ENCODE measurements at regions not wholly inside any gene's neighbourhood (a gene's known extent, or its start where the extent isn't known, plus 50 kb on each side); places are given as distances from the start of the nearest gene placed in this dataset.
"Not testable (repeated sequence)": the region's sequence is repeated elsewhere in the genome, so short reads cannot be mapped to it uniquely, and the experiment has no call there.

DNA sequence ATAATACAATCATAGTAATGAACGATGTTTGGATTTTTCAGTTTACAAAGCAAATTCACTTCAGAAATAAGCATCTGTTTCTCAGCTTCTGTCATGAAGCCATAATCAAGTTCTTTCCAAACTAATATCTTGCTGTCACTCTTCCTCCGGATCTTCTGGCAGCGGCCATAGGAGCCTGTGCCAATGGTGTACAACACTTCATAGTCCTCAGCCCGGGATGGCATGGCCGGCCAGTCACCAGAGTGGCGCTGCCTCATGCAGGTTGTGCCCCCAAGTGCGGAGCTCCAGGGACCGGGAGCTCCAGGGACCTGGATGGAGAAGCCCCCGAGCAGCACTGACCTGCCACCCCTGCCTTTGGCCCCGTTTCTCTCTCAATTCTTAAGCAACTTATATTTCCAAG lies 77.0 kb upstream of the POTEM start:
- TF ChIP-seq, protein P1, sequence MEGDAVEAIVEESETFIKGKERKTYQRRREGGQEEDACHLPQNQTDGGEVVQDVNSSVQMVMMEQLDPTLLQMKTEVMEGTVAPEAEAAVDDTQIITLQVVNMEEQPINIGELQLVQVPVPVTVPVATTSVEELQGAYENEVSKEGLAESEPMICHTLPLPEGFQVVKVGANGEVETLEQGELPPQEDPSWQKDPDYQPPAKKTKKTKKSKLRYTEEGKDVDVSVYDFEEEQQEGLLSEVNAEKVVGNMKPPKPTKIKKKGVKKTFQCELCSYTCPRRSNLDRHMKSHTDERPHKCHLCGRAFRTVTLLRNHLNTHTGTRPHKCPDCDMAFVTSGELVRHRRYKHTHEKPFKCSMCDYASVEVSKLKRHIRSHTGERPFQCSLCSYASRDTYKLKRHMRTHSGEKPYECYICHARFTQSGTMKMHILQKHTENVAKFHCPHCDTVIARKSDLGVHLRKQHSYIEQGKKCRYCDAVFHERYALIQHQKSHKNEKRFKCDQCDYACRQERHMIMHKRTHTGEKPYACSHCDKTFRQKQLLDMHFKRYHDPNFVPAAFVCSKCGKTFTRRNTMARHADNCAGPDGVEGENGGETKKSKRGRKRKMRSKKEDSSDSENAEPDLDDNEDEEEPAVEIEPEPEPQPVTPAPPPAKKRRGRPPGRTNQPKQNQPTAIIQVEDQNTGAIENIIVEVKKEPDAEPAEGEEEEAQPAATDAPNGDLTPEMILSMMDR (IDR thresholded peaks at IDR 0.05 in 2 of 3, conservative IDR thresholded peaks at IDR 0.05 in 1 of 3; ENCODE audit: insufficient read depth in 2 of 3, low read depth in 1 of 3, low read length in 3 of 3), result not testable (repeated sequence)
- not testable (repeated sequence) for TF ChIP-seq GTF2A2 (tag; IDR thresholded peaks at IDR 0.05)
- TF ChIP-seq, protein P2, sequence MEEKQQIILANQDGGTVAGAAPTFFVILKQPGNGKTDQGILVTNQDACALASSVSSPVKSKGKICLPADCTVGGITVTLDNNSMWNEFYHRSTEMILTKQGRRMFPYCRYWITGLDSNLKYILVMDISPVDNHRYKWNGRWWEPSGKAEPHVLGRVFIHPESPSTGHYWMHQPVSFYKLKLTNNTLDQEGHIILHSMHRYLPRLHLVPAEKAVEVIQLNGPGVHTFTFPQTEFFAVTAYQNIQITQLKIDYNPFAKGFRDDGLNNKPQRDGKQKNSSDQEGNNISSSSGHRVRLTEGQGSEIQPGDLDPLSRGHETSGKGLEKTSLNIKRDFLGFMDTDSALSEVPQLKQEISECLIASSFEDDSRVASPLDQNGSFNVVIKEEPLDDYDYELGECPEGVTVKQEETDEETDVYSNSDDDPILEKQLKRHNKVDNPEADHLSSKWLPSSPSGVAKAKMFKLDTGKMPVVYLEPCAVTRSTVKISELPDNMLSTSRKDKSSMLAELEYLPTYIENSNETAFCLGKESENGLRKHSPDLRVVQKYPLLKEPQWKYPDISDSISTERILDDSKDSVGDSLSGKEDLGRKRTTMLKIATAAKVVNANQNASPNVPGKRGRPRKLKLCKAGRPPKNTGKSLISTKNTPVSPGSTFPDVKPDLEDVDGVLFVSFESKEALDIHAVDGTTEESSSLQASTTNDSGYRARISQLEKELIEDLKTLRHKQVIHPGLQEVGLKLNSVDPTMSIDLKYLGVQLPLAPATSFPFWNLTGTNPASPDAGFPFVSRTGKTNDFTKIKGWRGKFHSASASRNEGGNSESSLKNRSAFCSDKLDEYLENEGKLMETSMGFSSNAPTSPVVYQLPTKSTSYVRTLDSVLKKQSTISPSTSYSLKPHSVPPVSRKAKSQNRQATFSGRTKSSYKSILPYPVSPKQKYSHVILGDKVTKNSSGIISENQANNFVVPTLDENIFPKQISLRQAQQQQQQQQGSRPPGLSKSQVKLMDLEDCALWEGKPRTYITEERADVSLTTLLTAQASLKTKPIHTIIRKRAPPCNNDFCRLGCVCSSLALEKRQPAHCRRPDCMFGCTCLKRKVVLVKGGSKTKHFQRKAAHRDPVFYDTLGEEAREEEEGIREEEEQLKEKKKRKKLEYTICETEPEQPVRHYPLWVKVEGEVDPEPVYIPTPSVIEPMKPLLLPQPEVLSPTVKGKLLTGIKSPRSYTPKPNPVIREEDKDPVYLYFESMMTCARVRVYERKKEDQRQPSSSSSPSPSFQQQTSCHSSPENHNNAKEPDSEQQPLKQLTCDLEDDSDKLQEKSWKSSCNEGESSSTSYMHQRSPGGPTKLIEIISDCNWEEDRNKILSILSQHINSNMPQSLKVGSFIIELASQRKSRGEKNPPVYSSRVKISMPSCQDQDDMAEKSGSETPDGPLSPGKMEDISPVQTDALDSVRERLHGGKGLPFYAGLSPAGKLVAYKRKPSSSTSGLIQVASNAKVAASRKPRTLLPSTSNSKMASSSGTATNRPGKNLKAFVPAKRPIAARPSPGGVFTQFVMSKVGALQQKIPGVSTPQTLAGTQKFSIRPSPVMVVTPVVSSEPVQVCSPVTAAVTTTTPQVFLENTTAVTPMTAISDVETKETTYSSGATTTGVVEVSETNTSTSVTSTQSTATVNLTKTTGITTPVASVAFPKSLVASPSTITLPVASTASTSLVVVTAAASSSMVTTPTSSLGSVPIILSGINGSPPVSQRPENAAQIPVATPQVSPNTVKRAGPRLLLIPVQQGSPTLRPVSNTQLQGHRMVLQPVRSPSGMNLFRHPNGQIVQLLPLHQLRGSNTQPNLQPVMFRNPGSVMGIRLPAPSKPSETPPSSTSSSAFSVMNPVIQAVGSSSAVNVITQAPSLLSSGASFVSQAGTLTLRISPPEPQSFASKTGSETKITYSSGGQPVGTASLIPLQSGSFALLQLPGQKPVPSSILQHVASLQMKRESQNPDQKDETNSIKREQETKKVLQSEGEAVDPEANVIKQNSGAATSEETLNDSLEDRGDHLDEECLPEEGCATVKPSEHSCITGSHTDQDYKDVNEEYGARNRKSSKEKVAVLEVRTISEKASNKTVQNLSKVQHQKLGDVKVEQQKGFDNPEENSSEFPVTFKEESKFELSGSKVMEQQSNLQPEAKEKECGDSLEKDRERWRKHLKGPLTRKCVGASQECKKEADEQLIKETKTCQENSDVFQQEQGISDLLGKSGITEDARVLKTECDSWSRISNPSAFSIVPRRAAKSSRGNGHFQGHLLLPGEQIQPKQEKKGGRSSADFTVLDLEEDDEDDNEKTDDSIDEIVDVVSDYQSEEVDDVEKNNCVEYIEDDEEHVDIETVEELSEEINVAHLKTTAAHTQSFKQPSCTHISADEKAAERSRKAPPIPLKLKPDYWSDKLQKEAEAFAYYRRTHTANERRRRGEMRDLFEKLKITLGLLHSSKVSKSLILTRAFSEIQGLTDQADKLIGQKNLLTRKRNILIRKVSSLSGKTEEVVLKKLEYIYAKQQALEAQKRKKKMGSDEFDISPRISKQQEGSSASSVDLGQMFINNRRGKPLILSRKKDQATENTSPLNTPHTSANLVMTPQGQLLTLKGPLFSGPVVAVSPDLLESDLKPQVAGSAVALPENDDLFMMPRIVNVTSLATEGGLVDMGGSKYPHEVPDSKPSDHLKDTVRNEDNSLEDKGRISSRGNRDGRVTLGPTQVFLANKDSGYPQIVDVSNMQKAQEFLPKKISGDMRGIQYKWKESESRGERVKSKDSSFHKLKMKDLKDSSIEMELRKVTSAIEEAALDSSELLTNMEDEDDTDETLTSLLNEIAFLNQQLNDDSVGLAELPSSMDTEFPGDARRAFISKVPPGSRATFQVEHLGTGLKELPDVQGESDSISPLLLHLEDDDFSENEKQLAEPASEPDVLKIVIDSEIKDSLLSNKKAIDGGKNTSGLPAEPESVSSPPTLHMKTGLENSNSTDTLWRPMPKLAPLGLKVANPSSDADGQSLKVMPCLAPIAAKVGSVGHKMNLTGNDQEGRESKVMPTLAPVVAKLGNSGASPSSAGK (IDR thresholded peaks at IDR 0.05), result not testable (repeated sequence)
- TF ChIP-seq, protein P3, sequence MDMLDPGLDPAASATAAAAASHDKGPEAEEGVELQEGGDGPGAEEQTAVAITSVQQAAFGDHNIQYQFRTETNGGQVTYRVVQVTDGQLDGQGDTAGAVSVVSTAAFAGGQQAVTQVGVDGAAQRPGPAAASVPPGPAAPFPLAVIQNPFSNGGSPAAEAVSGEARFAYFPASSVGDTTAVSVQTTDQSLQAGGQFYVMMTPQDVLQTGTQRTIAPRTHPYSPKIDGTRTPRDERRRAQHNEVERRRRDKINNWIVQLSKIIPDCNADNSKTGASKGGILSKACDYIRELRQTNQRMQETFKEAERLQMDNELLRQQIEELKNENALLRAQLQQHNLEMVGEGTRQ (CRISPR knock-in tag; IDR thresholded peaks at IDR 0.05), result not testable (repeated sequence)
